Thyroid gland (tissue), 4 donors: ENCODE measurements at regions not wholly inside any gene's neighbourhood (a gene's known extent, or its start where the extent isn't known, plus 50 kb on each side); places are given as distances from the start of the nearest gene placed in this dataset.

ENCODE experiments used
- DNase-seq, 2 donors: peaks; one replicate each; pipeline ENCODE4 v3.0.0-alpha.2; 2019
- H3K27ac ChIP-seq, 3 donors: fragments of 200-600 bp; sonication (generic); 1 replicate in 2 of 3; 2 replicates in 1 of 3; pipeline ENCODE4 v1.5.1; 2016 to 2019; ENCODE audit warnings: mild to moderate bottlenecking in 1 of 3, moderate library complexity in 1 of 3
- H3K27me3 ChIP-seq: fragments of 200-600 bp; sonication (generic); one replicate; pipeline ENCODE4 v1.5.1; 2019
- H3K36me3 ChIP-seq, 2 donors: fragments of 200-600 bp; sonication (generic); one replicate each; pipeline ENCODE4 v1.5.1; 2016 to 2019
- H3K4me1 ChIP-seq, 2 donors: fragments of 200-600 bp; sonication (generic); one replicate each; pipeline ENCODE4 v1.5.1; 2017 to 2019
- H3K4me3 ChIP-seq, 3 donors: fragments of 200-600 bp; sonication (generic); replicated peaks in 1 of 3; 1 replicate in 2 of 3; 2 replicates in 1 of 3; pipeline ENCODE4 v1.5.1; 2016; ENCODE audit warnings: mild to moderate bottlenecking in 1 of 3
- H3K9me3 ChIP-seq: fragments of 200-600 bp; sonication (generic); one replicate; pipeline ENCODE4 v1.5.1; 2017
- POLR2A ChIP-seq, 2 donors: fragments of 450-650 bp; IDR thresholded peaks; one replicate each; pipeline ENCODE4 v1.6.1; 2017; ENCODE audit warnings: antibody characterized with exemption in 2 of 2, mild to moderate bottlenecking in 2 of 2, moderate library complexity in 1 of 2
- WGBS, 2 donors: methylation state at CpG; one replicate each; pipeline ENCODE4 v1.1.5; 2017; 5-methylcytosine and 5-hydroxymethylcytosine counted together
- intact Hi-C: fragments of 100-400 bp; cut with DNase I; formaldehyde crosslinking; loops from one replicate; pipeline ENCODE4 v1.15.1; 2023
- TF ChIP-seq, protein P1 (sequence below), 6 experiments: fragments of 200-600 bp in 3 of 6; fragments of 450-650 bp in 3 of 6; sonication (generic) in 3 of 6; IDR thresholded peaks; one replicate each; pipeline ENCODE4 v1.5.1; 2016 to 2019; ENCODE audit warnings: antibody characterized with exemption in 6 of 6, mild to moderate bottlenecking in 2 of 6, inconsistent platforms in 1 of 6, moderate library complexity in 1 of 6

DNA sequence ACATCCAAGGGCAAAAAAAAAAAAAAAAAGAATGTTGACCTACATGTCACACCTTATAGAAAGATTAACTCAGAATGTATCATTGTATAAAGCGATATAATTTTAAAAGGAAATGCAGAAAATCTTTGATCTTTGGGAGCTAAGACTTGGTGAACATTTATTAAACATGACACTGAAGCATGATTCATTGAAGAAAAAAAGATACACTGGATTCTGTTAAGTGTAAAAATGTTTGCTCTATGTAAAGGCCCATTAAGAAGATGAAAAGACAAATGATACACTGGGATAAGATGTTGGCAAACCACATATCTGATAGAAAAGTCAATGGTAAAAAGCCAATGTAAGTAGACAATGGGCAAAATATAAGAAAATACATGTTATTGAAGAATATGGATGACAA is 1131.0 kb downstream of the AACS start:
- H3K4me3 ChIP-seq, result no peak overlapping the region
- no peak overlapping the region for H3K27ac ChIP-seq
- intact Hi-C loops, result no loop called here
- TF ChIP-seq, protein P1, sequence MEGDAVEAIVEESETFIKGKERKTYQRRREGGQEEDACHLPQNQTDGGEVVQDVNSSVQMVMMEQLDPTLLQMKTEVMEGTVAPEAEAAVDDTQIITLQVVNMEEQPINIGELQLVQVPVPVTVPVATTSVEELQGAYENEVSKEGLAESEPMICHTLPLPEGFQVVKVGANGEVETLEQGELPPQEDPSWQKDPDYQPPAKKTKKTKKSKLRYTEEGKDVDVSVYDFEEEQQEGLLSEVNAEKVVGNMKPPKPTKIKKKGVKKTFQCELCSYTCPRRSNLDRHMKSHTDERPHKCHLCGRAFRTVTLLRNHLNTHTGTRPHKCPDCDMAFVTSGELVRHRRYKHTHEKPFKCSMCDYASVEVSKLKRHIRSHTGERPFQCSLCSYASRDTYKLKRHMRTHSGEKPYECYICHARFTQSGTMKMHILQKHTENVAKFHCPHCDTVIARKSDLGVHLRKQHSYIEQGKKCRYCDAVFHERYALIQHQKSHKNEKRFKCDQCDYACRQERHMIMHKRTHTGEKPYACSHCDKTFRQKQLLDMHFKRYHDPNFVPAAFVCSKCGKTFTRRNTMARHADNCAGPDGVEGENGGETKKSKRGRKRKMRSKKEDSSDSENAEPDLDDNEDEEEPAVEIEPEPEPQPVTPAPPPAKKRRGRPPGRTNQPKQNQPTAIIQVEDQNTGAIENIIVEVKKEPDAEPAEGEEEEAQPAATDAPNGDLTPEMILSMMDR (IDR thresholded peaks at IDR 0.05), result no peak
- no peak for TF ChIP-seq POLR2A (IDR thresholded peaks at IDR 0.05)
- no peaks in the 10 kb centered on the region for H3K9me3 ChIP-seq
- H3K27me3 ChIP-seq, result no peaks in the 10 kb centered on the region
- WGBS, 2 donors, result 93 to 95% methylated on average over 1 of the region's 1 CpG
- DNase-seq, result no peak
- H3K36me3 ChIP-seq, result no peaks in the 10 kb centered on the region
- H3K4me1 ChIP-seq, result no peaks in the 10 kb centered on the region

DNA sequence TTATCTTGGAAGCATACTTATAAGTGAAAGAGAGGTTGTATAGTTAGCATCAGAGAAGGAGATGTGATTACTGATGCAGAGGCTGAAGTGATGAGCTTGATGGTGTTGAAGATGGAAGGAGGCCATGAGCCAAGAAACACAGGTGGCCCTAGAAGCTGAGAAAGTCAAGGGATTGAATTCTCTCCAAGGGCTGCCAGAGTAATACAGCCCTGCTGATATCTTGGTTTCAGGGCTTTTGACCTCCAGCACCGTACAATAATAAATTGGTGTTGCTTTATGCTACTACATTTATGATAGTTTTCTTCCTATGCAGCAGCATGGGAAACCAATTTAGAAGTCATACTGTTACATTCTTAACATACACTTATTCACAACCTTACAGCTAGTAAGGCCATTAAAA is 1133.3 kb downstream of the AACS start:
- Histone ChIP-seq H3K27ac (no peak overlapping the region), H3K36me3 (no peaks in the 10 kb centered on the region), H3K27me3 (no peaks in the 10 kb centered on the region), H3K4me1 (no peaks in the 10 kb centered on the region), H3K9me3 (no peaks in the 10 kb centered on the region), H3K4me3 (no peak overlapping the region)
- intact Hi-C loops, result no loop called here
- DNase-seq, result no peak
- no peak for TF ChIP-seq POLR2A (IDR thresholded peaks at IDR 0.05)
- TF ChIP-seq, protein P1 (IDR thresholded peaks at IDR 0.05), result no peak
- 78 to 92% methylated on average over 1 of the region's 1 CpG for WGBS, 2 donors

DNA sequence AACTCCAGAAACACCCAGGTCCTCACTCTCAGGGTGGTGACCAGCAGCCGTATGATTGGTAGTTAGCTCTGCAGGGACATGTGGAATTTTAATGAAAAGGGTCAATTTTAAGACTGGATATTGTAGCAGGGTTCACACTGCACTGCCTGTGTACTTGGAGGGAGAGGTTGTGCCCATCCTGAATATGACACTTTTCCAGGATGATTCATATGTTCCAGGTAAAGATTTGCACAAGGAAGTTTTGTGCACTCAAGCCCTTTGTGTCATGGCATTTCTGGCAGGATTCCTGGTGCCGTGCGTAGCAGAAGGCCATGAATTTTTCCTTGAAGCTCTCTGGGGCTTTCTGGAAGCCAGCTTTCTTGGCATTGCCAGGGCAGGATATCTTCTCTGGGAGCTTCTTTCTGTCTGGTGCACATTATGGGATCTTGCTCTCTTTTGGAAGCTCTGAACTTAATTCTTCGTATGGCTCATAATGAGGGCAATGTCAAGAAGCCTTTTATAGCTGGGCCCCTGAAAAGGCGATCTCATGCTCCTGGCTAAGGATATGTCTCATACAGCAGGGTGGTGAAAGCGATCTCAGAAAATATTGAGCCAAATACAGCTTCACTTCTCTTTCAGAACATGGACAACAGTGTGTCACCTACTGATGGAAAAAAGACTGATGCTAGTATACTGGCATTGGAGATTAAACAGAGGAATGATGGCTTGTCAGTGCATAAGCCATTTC is 1133.9 kb downstream of the AACS start:
- intact Hi-C loops, result no loop called here
- no peaks in the 10 kb centered on the region for H3K36me3 ChIP-seq
- H3K4me1 ChIP-seq, result no peaks in the 10 kb centered on the region

DNA sequence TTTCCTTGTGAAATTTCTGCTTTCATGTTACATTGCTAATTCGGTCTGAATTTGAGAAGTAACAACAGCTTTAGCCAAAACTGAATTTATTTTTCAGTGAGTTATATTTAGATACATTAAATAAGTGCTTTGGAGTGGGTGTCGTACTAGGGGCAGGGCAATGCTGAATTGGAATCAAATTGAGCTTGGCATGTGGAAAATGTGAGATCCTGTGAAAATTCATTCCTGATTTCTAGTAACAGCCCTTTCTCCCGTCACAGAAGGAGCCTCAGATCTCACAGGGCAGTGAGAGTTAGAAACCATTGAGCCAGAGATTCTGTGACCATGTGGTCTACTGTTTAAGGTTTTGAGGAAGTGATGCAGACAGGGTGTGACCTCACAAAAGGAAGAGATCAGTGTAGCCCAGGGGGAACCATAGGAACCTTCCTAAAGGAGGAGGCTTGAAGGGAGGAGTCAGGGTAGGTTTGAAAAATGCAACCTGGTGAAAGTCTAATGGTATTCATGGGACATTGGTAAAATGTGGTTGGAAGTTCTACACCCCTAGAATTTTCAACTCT is 1136.8 kb downstream of the AACS start:
- TF ChIP-seq POLR2A (IDR thresholded peaks at IDR 0.05), result no peak
- TF ChIP-seq, protein P1 (IDR thresholded peaks at IDR 0.05), result no peak
- Histone ChIP-seq H3K4me3 (no peak overlapping the region), H3K36me3 (no peaks in the 10 kb centered on the region), H3K27me3 (no peaks in the 10 kb centered on the region), H3K4me1 (no peaks in the 10 kb centered on the region), H3K27ac (no peak overlapping the region), H3K9me3 (no peaks in the 10 kb centered on the region)
- DNase-seq, result no peak
- intact Hi-C loops, result no loop called here
- WGBS, 2 donors, result 69 to 73% methylated on average over 3 of the region's 3 CpGs

More for the DNA sequence above, 1133.9 kb downstream of the AACS start:
- TF ChIP-seq, protein P1 (IDR thresholded peaks at IDR 0.05), result no peak
- no peak for TF ChIP-seq POLR2A (IDR thresholded peaks at IDR 0.05)
- 78 to 82% methylated on average over 6 of the region's 6 CpGs for WGBS, 2 donors
- Histone ChIP-seq H3K9me3 (no peaks in the 10 kb centered on the region), H3K27me3 (no peaks in the 10 kb centered on the region), H3K4me3 (no peak overlapping the region), H3K27ac (no peak overlapping the region)
- no peak for DNase-seq

DNA sequence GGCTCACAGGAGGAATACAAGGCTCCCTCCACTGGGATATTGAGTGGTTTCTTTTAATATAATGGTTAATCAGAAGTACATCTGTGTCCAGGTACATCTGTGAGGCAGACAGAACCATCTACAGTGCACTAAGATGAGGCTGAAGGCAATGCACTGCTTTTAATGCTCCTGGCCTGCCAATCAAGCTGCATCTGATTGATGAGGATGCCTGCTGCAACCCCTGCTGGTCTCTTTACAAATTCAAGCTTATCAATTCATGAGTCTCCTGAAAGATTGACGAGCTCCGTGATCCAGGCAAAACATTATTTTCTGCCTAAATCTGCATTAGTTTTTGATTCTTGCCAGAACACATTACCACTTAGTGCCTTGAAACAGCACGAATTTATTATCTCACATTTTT is 1139.1 kb downstream of the AACS start:
- H3K4me3 ChIP-seq, result no peak overlapping the region
- intact Hi-C loops, result no loop called here
- H3K27me3 ChIP-seq, result no peaks in the 10 kb centered on the region
- DNase-seq, result no peak
- 33% methylated on average over 3 of the region's 3 CpGs for WGBS, 2 donors
- no peak overlapping the region for H3K27ac ChIP-seq
- H3K36me3 ChIP-seq, result no peaks in the 10 kb centered on the region
- no peaks in the 10 kb centered on the region for H3K4me1 ChIP-seq
- TF ChIP-seq, protein P1 (IDR thresholded peaks at IDR 0.05), result no peak
- TF ChIP-seq POLR2A (IDR thresholded peaks at IDR 0.05), result no peak
- H3K9me3 ChIP-seq, result no peaks in the 10 kb centered on the region
